ENCODE measurements at regions not wholly inside any gene's neighbourhood (a gene's known extent, or its start where the extent isn't known, plus 50 kb on each side); places are given as distances from the start of the nearest gene placed in this dataset.

GRCh38 chr4:127244515-127244914 lies 388.2 kb upstream of the INTU start:
- TF ChIP-seq ZNF8 (CRISPR knock-in tag; IDR thresholded peaks at IDR 0.05) (no peak), TCF4 (CRISPR knock-in tag; IDR thresholded peaks at IDR 0.05; ENCODE audit: borderline replicate concordance) (no peak), OSR1 (CRISPR knock-in tag; IDR thresholded peaks at IDR 0.05) (no peak), ZNF70 (CRISPR knock-in tag; IDR thresholded peaks at IDR 0.05) (no peak), SNAI2 (CRISPR knock-in tag; IDR thresholded peaks at IDR 0.05) (no peak), BACH2 (CRISPR knock-in tag; IDR thresholded peaks at IDR 0.05; ENCODE audit: borderline replicate concordance) (no peak), ZFP30 (CRISPR knock-in tag; IDR thresholded peaks at IDR 0.05) (no peak), ISL1 (CRISPR knock-in tag; IDR thresholded peaks at IDR 0.05) (no peak), ESRRG (CRISPR knock-in tag; IDR thresholded peaks at IDR 0.05) (no peak), RARB (CRISPR knock-in tag; IDR thresholded peaks at IDR 0.05) (no peak), ZC3H10 (CRISPR knock-in tag; IDR thresholded peaks at IDR 0.05) (no peak), ARNTL (CRISPR knock-in tag; IDR thresholded peaks at IDR 0.05; ENCODE audit: borderline replicate concordance, low read depth) (no peak)
- TF ChIP-seq, protein P1, sequence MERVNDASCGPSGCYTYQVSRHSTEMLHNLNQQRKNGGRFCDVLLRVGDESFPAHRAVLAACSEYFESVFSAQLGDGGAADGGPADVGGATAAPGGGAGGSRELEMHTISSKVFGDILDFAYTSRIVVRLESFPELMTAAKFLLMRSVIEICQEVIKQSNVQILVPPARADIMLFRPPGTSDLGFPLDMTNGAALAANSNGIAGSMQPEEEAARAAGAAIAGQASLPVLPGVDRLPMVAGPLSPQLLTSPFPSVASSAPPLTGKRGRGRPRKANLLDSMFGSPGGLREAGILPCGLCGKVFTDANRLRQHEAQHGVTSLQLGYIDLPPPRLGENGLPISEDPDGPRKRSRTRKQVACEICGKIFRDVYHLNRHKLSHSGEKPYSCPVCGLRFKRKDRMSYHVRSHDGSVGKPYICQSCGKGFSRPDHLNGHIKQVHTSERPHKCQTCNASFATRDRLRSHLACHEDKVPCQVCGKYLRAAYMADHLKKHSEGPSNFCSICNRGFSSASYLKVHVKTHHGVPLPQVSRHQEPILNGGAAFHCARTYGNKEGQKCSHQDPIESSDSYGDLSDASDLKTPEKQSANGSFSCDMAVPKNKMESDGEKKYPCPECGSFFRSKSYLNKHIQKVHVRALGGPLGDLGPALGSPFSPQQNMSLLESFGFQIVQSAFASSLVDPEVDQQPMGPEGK (CRISPR knock-in tag; IDR thresholded peaks at IDR 0.05; ENCODE audit: borderline replicate concordance), result no peak
